Activated T-helper 2 cell treated with anti-CD3 and anti-CD28 coated beads, Interferon-gamma antibody, Interleukin-2, Interleukin-4, amounts not matched to agents 10 μg/mL and 5 μg/mL and 100 μg/mL, durations not matched to agents 14 hours and 24 hours and 36 hours (primary cell): ENCODE measurements at regions not wholly inside any gene's neighbourhood (a gene's known extent, or its start where the extent isn't known, plus 50 kb on each side); places are given as distances from the start of the nearest gene placed in this dataset.

Experiments
- DNase-seq: peaks from one replicate; pipeline ENCODE4 v3.0.0; 2021; ENCODE audit warnings: low spot score
- H3K27ac Mint-ChIP-seq: one replicate; pipeline ENCODE4 v1.8.0; 2021; ENCODE audit warnings: mixed read lengths
- H3K27me3 Mint-ChIP-seq: one replicate; pipeline ENCODE4 v1.8.0; 2021; ENCODE audit warnings: low read depth, mixed read lengths
- H3K36me3 Mint-ChIP-seq: one replicate; pipeline ENCODE4 v1.8.0; 2021; ENCODE audit warnings: low read depth, mixed read lengths
- H3K4me1 Mint-ChIP-seq: one replicate; pipeline ENCODE4 v1.8.0; 2021; ENCODE audit warnings: low read depth, mixed read lengths
- H3K4me3 Mint-ChIP-seq: one replicate; pipeline ENCODE4 v1.8.0; 2021; ENCODE audit warnings: low read depth, mild to moderate bottlenecking, moderate library complexity, mixed read lengths
- H3K9me3 Mint-ChIP-seq: one replicate; pipeline ENCODE4 v1.8.0; 2021; ENCODE audit warnings: mixed read lengths
- intact Hi-C: fragments of 100-400 bp; cut with micrococcal nuclease; formaldehyde crosslinking; loops from one replicate; pipeline ENCODE4 v1.15.1; 2023

DNA sequence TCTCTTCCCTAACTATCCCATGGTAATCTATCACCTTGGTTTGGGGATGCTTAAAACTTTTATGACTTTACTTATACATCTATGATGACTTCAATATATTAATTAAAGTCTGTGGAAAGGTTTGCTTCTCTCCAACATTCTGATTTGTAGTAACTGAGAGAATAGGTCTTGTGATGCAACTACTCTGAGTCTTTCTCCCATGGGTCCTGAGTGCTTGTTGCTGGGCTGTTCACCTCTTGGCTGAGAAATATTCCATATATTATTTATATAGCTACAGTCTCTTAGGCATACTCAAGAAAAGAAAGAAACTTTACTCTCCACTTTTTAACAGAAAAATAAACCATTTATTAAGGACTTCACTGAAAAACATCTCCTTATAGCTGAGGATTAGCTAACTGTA lies 119.3 kb upstream of the PLPPR5 start:
- H3K9me3 Mint-ChIP-seq, result no peaks in the 10 kb centered on the region
- H3K27me3 Mint-ChIP-seq, result no peaks in the 10 kb centered on the region
- no peaks in the 10 kb centered on the region for H3K36me3 Mint-ChIP-seq
- no peak overlapping the region for H3K27ac Mint-ChIP-seq
- no peak for DNase-seq
- intact Hi-C loops, result no loop called here
- H3K4me3 Mint-ChIP-seq, result no peak overlapping the region
- no peaks in the 10 kb centered on the region for H3K4me1 Mint-ChIP-seq

DNA sequence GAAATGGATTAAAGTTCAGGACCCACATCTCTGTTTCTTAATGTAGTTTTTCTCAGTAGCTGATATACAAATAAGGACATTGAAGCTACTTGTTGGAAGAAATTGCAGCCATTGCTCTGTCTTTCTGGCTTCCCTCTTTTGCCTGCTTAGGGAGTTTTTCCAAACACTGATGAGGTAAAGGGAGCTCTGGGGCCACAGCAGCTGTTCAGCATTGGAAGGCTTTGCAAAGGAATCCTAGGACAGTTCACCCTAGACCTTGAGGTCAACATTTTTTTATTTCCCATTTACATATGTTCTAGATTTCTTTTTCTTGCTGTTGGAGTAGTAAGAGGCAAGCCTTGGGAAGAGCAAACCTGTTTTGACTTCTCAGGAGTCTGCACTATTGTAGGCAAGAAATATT lies 126.9 kb upstream of the PLPPR5 start:
- H3K36me3 Mint-ChIP-seq, result no peaks in the 10 kb centered on the region
- intact Hi-C loops, result no loop called here
- DNase-seq, result no peak
- H3K4me3 Mint-ChIP-seq, result no peak overlapping the region
- H3K27ac Mint-ChIP-seq, result no peak overlapping the region
- H3K4me1 Mint-ChIP-seq, result no peaks in the 10 kb centered on the region
- no peaks in the 10 kb centered on the region for H3K27me3 Mint-ChIP-seq
- no peaks in the 10 kb centered on the region for H3K9me3 Mint-ChIP-seq

DNA sequence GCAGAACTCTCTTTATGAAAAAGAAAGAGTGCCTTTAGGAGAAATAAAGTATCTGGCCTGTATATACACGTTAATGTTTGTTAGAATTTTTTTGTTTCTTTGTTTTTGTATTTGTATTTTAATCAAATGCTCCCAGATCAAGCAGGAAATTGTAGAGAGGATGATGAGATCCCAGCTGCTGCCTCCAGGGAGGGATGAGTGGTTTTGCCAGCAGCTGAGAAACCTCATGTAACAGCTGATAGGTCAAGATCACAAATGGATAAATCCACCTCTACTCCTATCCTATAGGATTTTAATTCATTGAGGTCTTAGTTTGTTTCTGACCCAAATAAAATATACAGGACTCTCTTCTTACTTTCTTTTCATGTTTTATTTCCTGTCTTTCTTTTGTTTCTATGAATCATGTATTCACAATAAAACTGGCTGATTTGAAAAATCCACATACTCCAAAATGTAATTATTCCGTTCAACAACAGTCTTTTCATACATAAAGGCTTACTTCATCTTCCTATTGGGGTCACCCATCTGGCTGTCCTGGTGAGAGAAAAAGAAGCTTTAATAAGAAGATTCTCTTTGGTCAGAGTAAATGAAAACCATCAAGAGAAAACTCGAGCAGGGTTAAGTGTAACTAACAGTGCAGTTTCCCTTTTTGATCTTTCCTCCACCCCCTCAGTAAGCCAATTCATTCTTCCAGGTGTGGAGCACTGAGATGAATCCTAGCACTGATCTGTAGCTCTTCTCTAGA lies 129.3 kb upstream of the PLPPR5 start:
- intact Hi-C loops, result no loop called here
- H3K9me3 Mint-ChIP-seq, result no peaks in the 10 kb centered on the region
- no peak overlapping the region for H3K4me3 Mint-ChIP-seq
- DNase-seq, result no peak
- H3K36me3 Mint-ChIP-seq, result no peaks in the 10 kb centered on the region
- H3K4me1 Mint-ChIP-seq, result no peaks in the 10 kb centered on the region
- no peak overlapping the region for H3K27ac Mint-ChIP-seq
- no peaks in the 10 kb centered on the region for H3K27me3 Mint-ChIP-seq

DNA sequence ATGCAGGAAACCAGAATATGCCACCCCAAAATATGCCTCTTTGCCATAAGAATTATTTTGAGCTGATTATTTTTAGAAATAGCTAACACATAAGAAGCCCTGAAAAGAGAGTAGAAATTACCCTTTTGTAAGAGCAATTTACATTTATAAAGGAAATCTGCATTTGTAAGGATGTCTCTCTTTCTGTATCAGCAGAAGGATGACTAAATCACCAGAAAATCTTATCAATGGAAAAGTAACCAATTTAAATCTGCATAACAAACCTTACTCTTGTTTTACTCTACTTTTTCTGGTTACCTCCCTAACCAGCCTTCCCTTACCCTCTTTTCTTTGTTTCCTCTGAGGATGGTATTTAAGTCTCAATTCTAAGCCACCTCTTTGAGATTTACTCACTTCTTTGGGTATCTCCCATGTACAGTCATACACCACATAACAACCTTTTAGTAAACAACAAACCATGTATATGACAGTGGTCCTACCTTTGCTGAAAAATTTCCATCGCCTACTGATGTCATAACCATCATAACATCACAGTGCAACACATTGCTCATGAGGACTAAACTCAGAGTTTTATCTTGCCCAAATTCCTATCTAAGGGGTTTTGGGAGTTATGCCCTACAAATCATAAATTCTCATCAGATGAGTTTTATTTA lies 126.6 kb upstream of the PLPPR4 start:
- H3K27me3 Mint-ChIP-seq, result no peaks in the 10 kb centered on the region
- H3K36me3 Mint-ChIP-seq, result no peaks in the 10 kb centered on the region
- intact Hi-C loops, result no loop called here
- H3K27ac Mint-ChIP-seq, result no peak overlapping the region
- H3K4me3 Mint-ChIP-seq, result no peak overlapping the region
- DNase-seq, result no peak
- H3K9me3 Mint-ChIP-seq, result no peaks in the 10 kb centered on the region
- H3K4me1 Mint-ChIP-seq, result no peaks in the 10 kb centered on the region

DNA sequence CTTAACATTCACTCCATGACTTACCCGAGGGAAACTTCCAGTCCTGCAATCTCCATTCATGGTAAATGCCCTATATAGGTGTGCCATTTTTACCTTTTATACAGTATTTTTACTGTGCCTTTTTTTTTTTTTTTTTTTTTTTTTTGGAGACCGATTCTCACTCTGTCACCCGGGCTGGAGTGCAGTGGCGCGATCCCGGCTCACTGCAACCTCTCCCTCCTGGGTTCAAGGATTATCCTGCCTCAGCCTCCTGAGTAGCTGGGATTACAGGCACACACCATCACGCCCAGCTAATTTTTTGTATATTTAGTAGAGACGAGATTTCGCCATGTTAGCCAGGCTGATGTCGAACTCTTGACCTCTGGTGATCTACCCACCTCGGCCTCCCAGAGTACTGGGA lies 124.4 kb upstream of the PLPPR4 start:
- intact Hi-C loops, result no loop called here
- Mint-ChIP-seq H3K4me3 (no peak overlapping the region), H3K27ac (no peak overlapping the region), H3K36me3 (no peaks in the 10 kb centered on the region), H3K9me3 (no peaks in the 10 kb centered on the region), H3K4me1 (no peaks in the 10 kb centered on the region), H3K27me3 (no peaks in the 10 kb centered on the region)
- DNase-seq, result no peak

DNA sequence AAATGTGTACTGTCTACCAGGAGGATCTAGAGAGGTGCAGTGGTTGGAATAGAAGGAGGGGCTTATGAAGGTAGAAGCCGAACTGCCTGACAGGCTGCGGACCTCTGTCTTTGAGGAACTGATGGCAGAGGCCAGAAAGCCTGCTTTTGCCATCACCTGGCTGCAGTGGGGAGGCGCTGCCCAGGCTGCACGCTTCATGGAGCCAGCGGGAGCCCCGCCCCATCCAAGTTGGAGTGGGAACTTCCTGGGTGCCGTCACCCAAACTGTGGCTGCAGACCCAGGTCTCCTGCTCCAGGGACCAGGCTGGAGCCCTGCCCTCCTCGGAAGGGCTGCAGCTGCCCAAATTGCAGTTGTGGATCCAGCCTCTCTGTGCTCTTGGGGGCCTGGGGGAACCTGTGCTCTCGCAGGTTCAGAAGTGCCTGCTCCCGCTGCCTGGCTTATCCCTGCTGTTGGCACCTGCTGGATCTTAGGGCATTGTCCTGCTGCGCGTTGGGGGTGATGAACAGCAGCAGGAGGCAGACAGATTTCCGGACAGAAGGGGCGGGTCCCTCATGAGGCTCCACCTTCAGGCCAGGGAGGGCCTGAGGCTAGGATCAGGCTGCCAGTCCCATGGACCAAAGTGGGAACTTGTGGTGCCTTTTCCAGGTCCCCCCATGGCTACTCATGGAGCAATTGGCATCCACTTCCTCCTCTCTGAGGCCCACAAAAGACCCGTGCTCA lies 118.0 kb upstream of the PLPPR4 start:
- H3K27me3 Mint-ChIP-seq, result no peaks in the 10 kb centered on the region

DNA sequence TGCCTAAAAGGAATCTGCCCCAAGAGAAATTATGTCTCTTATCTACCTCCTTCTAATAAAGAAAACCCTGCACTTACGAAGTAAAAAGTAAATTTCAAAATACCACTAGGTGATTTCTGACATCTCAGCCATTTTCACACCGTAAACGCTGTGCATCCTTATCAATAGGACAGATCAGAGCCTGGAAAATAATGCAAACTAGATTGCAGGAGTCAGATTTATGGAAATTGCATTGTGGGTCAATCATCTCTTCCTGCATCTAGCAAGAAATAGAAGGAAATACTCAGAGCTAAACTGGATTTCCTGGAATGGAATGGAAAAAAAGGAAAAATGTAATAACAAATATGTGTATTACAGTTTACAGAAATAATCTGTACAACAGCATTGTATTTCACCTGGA lies 114.3 kb upstream of the PLPPR4 start:
- Mint-ChIP-seq H3K9me3 (no peaks in the 10 kb centered on the region), H3K4me1 (no peaks in the 10 kb centered on the region), H3K27me3 (no peaks in the 10 kb centered on the region), H3K27ac (no peak overlapping the region), H3K4me3 (no peak overlapping the region), H3K36me3 (no peaks in the 10 kb centered on the region)
- intact Hi-C loops, result no loop called here
- DNase-seq, result no peak

More for the DNA sequence above, 118.0 kb upstream of the PLPPR4 start:
- intact Hi-C loops, result no loop called here
- no peaks in the 10 kb centered on the region for H3K4me1 Mint-ChIP-seq
- H3K4me3 Mint-ChIP-seq, result no peak overlapping the region
- no peak for DNase-seq
- no peaks in the 10 kb centered on the region for H3K36me3 Mint-ChIP-seq
- no peaks in the 10 kb centered on the region for H3K9me3 Mint-ChIP-seq
- H3K27ac Mint-ChIP-seq, result no peak overlapping the region

DNA sequence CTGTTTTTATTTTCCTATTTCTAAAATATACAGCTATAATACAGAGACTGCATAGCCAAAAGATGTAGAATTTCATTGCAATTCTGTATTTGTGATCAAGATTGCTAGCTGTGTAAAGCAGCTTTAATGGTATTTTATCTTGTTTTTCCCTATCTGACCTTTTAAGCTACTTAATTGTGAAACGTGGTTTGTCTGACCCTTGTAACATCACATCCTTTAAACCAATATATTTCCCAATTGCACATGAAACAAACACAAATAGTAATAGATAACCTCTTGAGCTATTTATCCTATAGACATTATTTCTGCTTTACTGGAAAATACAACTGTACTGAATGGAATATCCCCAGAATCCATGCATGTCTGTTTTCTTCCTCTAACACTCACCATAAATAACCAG lies 112.2 kb upstream of the PLPPR4 start:
- H3K4me3 Mint-ChIP-seq, result no peak overlapping the region
- H3K9me3 Mint-ChIP-seq, result no peaks in the 10 kb centered on the region
- no peak for DNase-seq
- H3K27ac Mint-ChIP-seq, result no peak overlapping the region
- no peaks in the 10 kb centered on the region for H3K36me3 Mint-ChIP-seq
- intact Hi-C loops, result no loop called here
- no peaks in the 10 kb centered on the region for H3K27me3 Mint-ChIP-seq
- H3K4me1 Mint-ChIP-seq, result no peaks in the 10 kb centered on the region

DNA sequence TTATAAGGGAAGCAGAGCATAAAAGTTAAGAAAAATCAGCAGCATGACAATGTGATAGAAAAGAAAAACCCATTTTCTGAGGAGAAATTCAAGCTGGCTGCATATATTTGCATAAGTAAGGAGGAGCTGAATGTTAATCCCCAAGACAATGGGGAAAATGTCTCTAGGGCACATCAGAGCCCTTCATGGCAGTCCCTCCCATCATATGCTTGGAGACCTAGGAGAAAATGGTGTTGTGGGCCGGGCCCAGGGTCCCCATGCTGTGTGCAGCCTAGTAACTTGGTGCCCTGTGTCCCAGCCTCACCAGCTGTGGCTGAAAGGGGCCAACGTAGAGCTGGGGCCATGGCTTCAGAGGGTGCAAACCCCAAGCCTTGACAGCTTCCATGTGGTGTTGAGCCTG lies 100.6 kb upstream of the PLPPR4 start:
- intact Hi-C loops, result no loop called here
- Mint-ChIP-seq H3K36me3 (no peaks in the 10 kb centered on the region), H3K4me3 (no peak overlapping the region), H3K27me3 (peaks cover 1% of the 10 kb centered on the region), H3K9me3 (no peaks in the 10 kb centered on the region), H3K4me1 (no peaks in the 10 kb centered on the region), H3K27ac (no peak overlapping the region)
- no peak for DNase-seq

DNA sequence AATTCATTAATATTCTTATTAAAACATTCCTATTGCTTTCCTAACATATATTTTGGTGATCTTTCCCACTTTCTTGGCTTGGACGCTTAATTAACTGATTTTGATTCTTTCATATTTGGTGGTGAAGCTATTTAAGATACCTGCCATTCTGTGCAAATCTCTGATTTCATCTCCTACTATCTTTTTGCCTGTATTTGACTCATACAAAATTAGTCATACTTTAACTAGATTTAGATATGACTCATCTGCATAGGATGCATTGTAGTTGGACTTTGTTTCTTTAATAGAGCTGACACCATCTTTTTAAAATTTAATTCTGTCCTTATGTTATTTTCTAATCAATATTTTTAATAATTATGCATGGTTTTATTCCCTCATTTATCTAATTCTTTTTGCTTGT lies 93.8 kb upstream of the PLPPR4 start:
- no peak for DNase-seq
- intact Hi-C loops, result no loop called here
- Mint-ChIP-seq H3K27ac (no peak overlapping the region), H3K27me3 (peaks cover 7% of the 10 kb centered on the region), H3K36me3 (no peaks in the 10 kb centered on the region), H3K4me3 (no peak overlapping the region), H3K4me1 (peaks cover 2% of the 10 kb centered on the region), H3K9me3 (no peaks in the 10 kb centered on the region)

DNA sequence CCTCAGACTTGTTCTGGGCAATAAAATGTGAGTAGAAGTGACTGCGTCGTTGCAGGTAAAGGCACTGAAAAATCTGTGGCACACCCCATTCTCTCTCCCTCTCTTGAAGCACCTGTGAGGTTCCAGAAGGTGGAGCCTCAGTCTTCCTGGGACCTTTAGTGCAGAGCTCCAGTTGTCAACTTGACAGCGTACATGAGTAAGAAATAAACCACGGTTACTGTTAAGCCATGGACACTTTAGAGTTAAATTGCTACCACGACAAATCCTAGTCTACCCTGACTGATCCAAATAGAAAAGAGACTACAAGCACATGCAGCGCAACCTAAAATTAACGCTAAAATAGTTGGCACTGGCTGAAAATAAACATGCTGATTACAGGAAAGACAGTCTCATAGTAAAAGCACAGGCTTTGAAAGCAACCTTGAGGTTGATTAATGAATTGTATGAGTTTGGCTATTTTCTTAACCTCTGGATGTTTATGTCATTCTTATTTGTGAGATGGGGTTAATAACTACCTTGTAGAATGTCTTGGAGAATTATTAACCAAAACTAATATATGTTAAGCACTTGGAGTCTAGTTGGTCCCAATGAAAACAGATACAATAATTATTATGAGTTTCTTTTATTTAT lies 93.0 kb upstream of the PLPPR4 start:
- Mint-ChIP-seq H3K4me1 (peaks cover 2% of the 10 kb centered on the region), H3K4me3 (no peak overlapping the region), H3K9me3 (no peaks in the 10 kb centered on the region), H3K27ac (no peak overlapping the region), H3K36me3 (no peaks in the 10 kb centered on the region), H3K27me3 (peaks cover 7% of the 10 kb centered on the region)
- intact Hi-C loops, result no loop called here
- no peak for DNase-seq

DNA sequence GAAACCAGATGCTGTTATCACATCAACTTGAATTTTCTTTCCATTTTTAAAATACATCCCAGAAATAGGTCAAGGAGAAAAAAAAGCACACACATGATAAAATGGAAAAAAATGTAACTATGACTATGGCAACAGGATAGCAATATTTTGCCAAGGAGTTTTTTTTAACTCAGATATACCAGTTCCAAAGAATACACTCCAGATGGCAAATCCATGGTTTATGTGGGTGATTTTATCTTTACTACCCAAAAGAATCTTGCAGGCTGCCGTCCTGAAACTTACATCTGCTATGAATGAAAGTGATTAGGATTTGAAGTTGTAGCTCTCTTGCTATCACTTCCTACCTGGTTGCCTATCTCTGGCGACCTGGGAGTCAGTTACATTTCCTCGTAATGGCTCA lies 91.0 kb upstream of the PLPPR4 start:
- Mint-ChIP-seq H3K4me1 (peaks cover 2% of the 10 kb centered on the region), H3K4me3 (no peak overlapping the region), H3K36me3 (no peaks in the 10 kb centered on the region), H3K27me3 (peaks cover 10% of the 10 kb centered on the region), H3K9me3 (no peaks in the 10 kb centered on the region), H3K27ac (no peak overlapping the region)
- DNase-seq, result no peak
- intact Hi-C loops, result no loop called here

DNA sequence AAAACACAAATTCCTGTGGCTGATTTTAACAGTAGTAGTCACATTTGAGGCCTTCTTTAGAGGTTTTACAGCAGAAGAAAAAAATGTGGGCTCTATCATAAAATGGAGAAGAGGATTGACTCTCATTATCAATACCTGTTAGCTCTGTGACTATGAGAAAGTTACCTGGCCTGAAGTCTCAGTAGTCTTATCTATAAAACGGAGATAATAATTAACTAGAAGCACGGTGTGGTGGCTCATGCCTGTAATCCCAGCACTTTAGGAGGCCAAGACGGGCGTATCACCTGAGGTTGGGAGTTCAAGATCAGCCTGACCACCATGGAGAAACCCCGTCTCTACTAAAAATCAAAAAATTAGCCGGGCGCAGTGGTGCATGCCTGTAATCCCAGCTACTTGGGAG lies 90.4 kb upstream of the PLPPR4 start:
- H3K36me3 Mint-ChIP-seq, result no peaks in the 10 kb centered on the region
- DNase-seq, result no peak
- H3K4me1 Mint-ChIP-seq, result peaks cover 2% of the 10 kb centered on the region
- H3K27me3 Mint-ChIP-seq, result peaks cover 7% of the 10 kb centered on the region
- no peaks in the 10 kb centered on the region for H3K9me3 Mint-ChIP-seq
- no peak overlapping the region for H3K27ac Mint-ChIP-seq
- H3K4me3 Mint-ChIP-seq, result no peak overlapping the region
- intact Hi-C loops, result no loop called here
